ENCODE measurements at regions not wholly inside any gene's neighbourhood (a gene's known extent, or its start where the extent isn't known, plus 50 kb on each side); places are given as distances from the start of the nearest gene placed in this dataset.

DNA sequence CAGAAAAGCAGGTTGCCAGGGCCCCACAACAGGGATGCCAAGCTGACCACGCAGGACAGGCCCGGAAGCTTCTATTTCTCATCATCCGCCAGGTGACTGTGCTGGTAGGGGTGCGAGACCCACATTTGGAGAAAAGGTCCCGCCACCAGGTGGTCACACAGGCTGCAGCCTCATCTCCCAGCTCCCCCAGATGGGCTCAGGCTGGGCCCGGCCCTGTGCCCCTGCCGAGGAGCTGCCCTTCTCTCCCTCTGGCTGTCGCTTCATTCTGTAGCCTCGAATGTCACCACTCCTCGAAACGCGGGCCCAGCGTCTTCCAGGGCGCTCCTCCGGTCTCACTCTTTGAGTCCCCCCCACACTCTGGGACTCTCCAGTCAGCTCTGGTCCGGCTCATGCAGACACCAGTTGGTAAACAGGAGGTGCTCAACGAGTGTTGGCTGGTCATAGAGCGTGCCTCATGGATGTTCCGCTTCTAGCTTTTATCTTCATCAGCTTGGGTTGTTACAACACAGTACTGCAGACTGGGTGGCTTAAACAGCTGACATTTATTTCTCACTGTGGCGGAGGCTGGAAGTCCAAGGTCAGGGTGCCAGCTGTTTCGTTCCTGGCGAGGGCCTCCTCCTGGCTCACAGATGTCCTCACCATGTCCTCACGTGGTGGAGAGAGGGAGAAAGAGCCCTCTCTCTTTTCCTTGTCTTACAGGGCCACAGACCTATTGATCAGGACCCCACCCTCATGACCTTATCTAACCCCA is 87.1 kb downstream of the TEX29 start:
- DNase-seq, result no peak
- TF ChIP-seq, protein P1, sequence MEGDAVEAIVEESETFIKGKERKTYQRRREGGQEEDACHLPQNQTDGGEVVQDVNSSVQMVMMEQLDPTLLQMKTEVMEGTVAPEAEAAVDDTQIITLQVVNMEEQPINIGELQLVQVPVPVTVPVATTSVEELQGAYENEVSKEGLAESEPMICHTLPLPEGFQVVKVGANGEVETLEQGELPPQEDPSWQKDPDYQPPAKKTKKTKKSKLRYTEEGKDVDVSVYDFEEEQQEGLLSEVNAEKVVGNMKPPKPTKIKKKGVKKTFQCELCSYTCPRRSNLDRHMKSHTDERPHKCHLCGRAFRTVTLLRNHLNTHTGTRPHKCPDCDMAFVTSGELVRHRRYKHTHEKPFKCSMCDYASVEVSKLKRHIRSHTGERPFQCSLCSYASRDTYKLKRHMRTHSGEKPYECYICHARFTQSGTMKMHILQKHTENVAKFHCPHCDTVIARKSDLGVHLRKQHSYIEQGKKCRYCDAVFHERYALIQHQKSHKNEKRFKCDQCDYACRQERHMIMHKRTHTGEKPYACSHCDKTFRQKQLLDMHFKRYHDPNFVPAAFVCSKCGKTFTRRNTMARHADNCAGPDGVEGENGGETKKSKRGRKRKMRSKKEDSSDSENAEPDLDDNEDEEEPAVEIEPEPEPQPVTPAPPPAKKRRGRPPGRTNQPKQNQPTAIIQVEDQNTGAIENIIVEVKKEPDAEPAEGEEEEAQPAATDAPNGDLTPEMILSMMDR (IDR thresholded peaks at IDR 0.05), result no peak

DNA sequence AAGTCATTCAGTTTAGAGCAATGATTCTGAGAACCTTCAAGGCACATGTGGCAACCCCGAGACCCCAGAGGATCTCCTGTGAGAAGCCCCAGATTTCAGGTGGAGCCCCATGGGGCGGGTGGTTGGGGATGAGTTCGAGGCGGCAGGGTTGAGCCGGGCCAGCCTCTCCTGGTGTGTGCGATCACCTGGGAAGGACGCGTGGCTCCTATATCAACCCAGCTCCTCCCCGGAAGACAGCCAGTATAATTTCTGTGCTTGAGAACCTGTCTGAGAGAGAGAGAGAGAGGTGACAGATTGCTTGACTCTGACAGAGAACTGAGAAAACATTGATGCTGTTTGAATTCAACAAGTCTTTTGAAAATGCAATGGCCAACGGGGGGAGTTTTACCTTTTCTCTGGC is 89.0 kb downstream of the TEX29 start:
- DNase-seq, result no peak
- TF ChIP-seq, protein P1 (IDR thresholded peaks at IDR 0.05), result no peak
- H3K36me3 ChIP-seq, result no peaks in the 10 kb centered on the region

More for the DNA sequence above, 87.1 kb downstream of the TEX29 start:
- Histone ChIP-seq H3K4me3 (no peak overlapping the region), H3K36me3 (no peaks in the 10 kb centered on the region), H3K27ac (no peak overlapping the region), H3K9me3 (no peaks in the 10 kb centered on the region), H3K27me3 (ENCODE audit: low read depth) (peaks cover 29% of the 10 kb centered on the region), H3K4me1 (no peaks in the 10 kb centered on the region)
- no peak for ATAC-seq
- intact Hi-C loops (cut with DNase I), result no loop called here

DNA sequence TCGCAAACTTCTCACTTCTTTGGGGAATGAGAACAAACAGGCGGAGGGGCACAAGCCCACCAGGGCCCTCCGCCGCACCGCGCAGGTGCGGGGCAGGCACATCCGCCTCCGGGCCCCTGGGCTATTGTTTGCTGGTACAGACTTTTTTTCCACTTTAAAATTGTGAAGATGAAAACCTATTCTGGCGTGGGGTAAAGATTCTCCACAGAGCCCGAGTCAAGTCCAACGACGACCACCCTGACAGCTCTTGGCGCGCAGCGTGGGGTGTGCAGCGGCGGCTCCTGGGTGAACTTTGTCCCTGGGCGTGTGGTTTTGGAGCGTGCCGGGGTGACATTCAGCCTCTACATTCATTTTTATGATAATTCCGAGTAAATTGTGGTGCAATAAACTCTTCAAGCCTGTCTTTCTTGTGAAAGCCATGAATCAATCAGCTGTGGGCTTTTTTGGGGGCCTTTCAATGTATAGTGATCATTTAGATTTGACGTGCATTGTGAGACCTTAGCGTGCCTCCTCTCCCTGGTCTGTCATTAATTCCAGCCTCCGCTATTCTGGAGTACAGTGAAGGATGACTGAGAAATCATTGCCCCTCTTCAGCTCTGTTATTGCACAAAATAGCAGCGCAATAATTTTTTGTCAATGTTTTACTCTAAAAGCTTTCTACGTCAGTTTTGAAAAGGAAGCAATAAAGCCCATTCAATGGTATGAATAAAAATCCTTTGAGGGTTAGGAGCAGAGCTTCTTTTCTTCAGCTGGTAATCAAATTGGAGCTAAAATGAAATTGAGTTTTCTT is 90.0 kb downstream of the TEX29 start:
- H3K36me3 ChIP-seq, result no peaks in the 10 kb centered on the region
- H3K27me3 ChIP-seq (ENCODE audit: low read depth), result peaks cover 26% of the 10 kb centered on the region
- DNase-seq (no peak), ATAC-seq (no peak)
- no peaks in the 10 kb centered on the region for H3K9me3 ChIP-seq
- intact Hi-C loops (cut with DNase I), result no loop called here
- TF ChIP-seq, protein P1 (IDR thresholded peaks at IDR 0.05), result no peak
- no peak overlapping the region for H3K4me3 ChIP-seq
- no peaks in the 10 kb centered on the region for H3K4me1 ChIP-seq
- H3K27ac ChIP-seq, result no peak overlapping the region

More for the DNA sequence above, 89.0 kb downstream of the TEX29 start:
- Histone ChIP-seq H3K4me1 (no peaks in the 10 kb centered on the region), H3K9me3 (no peaks in the 10 kb centered on the region), H3K27ac (no peak overlapping the region), H3K27me3 (ENCODE audit: low read depth) (peaks cover 35% of the 10 kb centered on the region), H3K4me3 (no peak overlapping the region)
- ATAC-seq, result no peak
- intact Hi-C loops (cut with DNase I), result no loop called here

DNA sequence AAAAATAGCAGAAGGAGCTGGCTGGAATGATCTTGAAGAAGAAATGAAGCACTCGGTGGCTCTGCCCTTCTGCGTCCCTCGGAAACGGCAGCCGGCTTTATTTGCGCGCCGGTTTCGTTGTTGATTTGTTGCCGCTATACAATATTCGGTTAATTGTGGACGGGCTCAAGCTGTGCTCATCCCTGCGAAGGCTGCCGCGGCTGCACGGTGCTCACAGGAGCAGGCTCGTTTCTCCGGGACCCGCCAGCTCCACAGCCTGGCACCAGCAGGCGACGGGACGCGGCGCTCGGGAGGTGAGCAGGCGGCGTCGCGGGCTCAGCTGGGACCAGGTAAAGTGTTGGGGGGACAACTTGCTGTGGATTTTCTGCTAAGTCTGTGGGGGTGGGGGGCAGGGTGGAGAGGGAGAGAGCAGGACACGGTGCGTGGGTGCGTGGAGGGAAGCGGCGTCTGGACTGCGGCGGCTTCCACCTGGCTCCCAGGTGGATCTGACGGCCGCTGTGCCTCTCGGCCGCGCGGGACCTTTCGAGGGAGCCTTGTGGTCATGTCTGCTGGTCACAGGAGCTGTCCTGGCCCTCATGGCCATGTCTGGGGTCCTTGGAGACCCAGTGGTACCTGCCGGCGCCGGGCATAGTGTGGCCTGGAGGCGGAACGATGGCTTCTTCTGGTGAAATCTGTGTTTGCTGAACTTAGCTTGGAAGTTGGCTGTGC is 90.9 kb downstream of the TEX29 start:
- H3K4me1 ChIP-seq, result no peaks in the 10 kb centered on the region
- H3K4me3 ChIP-seq, result no peak overlapping the region
- ATAC-seq (no peak), DNase-seq (no peak)
- H3K27ac ChIP-seq, result no peak overlapping the region
- peaks cover 26% of the 10 kb centered on the region for H3K27me3 ChIP-seq (ENCODE audit: low read depth)
- no peaks in the 10 kb centered on the region for H3K36me3 ChIP-seq
- H3K9me3 ChIP-seq, result no peaks in the 10 kb centered on the region
- intact Hi-C loops (cut with DNase I), result no loop called here
- TF ChIP-seq, protein P1 (IDR thresholded peaks at IDR 0.05), result no peak

DNA sequence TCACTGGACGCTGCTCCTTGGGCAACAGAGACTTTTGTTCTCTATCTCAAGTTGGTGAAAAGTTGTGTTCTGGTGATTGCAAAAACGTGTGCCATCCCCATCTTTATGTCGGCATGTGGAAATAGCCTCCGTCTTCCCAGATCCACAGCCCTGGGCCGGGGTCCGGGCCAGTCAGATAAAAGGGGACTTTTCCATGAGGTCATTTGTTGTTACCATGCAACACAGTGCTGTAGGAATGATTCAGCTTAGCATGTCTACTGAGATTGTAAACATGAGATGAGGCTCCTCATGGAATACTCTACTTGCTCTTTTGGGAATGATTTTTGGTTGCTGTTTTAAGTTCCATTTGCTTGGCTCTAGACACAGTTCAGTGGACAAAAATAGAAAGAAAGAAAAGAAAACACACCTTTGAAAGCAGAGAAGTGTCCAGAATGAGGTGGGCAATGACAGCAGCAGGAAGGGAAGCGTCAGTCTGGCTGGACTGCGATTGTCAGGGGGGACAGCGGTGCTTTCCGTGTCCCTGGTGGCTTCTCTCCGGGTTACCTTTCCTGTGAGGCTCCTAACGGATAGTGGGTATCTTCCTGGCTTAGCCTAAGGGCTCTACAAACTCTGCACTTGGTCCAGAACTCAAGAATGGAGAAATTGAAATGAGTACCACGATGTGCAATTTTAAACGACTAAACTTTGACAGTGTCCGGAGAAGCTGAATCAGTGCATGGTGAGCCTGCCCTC is 91.6 kb downstream of the TEX29 start:
- TF ChIP-seq, protein P1 (IDR thresholded peaks at IDR 0.05), result no peak
- Histone ChIP-seq H3K27me3 (ENCODE audit: low read depth) (peaks cover 26% of the 10 kb centered on the region), H3K36me3 (no peaks in the 10 kb centered on the region), H3K4me3 (no peak overlapping the region), H3K4me1 (no peaks in the 10 kb centered on the region), H3K9me3 (no peaks in the 10 kb centered on the region), H3K27ac (no peak overlapping the region)
- DNase-seq (no peak), ATAC-seq (no peak)
- intact Hi-C loops (cut with DNase I), result no loop called here
